Upper lobe of right lung (tissue), 1 donor: ENCODE measurements at regions not wholly inside any gene's neighbourhood (a gene's known extent, or its start where the extent isn't known, plus 50 kb on each side); places are given as distances from the start of the nearest gene placed in this dataset.

ENCODE experiments used
- ATAC-seq: fragments of 200-7000 bp; cut with Tn5 transposase; one replicate; pipeline ENCODE4 v1.9.1; 2020; ENCODE audit warnings: mild to moderate bottlenecking, moderate library complexity
- DNase-seq: peaks from one replicate; pipeline ENCODE4 v3.0.0-alpha.2; 2020
- H3K27ac ChIP-seq: fragments of 200-600 bp; one replicate; pipeline ENCODE4 v1.8.0; 2022
- H3K27me3 ChIP-seq: fragments of 200-600 bp; one replicate; pipeline ENCODE4 v1.8.0; 2022; ENCODE audit warnings: mild to moderate bottlenecking
- H3K36me3 ChIP-seq: fragments of 200-600 bp; one replicate; pipeline ENCODE4 v1.8.0; 2022
- H3K4me1 ChIP-seq: fragments of 200-600 bp; one replicate; pipeline ENCODE4 v1.8.0; 2022
- H3K4me3 ChIP-seq: fragments of 200-600 bp; one replicate; pipeline ENCODE4 v1.8.0; 2022; ENCODE audit warnings: mild to moderate bottlenecking
- H3K9me3 ChIP-seq: fragments of 200-600 bp; one replicate; pipeline ENCODE4 v1.8.0; 2022
- intact Hi-C: fragments of 100-400 bp; cut with DNase I; formaldehyde crosslinking; loops from one replicate; pipeline ENCODE4 v1.11.0; 2022
- TF ChIP-seq, protein P1 (sequence below): fragments of 200-600 bp; IDR thresholded peaks from one replicate; pipeline ENCODE4 v1.8.0; 2022; ENCODE audit warnings: antibody characterized with exemption
- donor health status: DM: no; HTN: yes; CAD: no; lungs with severe emphysema.

DNA sequence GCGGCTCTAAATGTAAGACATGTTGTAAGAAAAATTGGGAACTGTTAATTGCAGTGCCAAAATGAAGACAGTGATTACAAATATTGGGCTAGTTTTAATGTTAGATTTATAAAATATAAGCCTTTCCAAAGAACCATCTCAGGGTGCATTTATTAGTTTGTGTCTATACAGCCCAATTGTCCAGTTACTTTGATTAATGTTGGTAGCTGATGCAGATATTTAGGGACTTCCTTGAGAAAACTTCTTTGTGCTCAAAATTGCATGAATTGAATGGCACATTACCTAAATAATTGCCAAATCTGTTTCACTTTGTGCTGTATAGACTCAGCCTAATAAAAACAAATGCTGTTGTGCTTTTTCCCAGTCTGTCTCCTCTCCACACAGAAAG lies 83.7 kb downstream of the DAD1 start:
- TF ChIP-seq, protein P1, sequence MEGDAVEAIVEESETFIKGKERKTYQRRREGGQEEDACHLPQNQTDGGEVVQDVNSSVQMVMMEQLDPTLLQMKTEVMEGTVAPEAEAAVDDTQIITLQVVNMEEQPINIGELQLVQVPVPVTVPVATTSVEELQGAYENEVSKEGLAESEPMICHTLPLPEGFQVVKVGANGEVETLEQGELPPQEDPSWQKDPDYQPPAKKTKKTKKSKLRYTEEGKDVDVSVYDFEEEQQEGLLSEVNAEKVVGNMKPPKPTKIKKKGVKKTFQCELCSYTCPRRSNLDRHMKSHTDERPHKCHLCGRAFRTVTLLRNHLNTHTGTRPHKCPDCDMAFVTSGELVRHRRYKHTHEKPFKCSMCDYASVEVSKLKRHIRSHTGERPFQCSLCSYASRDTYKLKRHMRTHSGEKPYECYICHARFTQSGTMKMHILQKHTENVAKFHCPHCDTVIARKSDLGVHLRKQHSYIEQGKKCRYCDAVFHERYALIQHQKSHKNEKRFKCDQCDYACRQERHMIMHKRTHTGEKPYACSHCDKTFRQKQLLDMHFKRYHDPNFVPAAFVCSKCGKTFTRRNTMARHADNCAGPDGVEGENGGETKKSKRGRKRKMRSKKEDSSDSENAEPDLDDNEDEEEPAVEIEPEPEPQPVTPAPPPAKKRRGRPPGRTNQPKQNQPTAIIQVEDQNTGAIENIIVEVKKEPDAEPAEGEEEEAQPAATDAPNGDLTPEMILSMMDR = no peak
- Histone ChIP-seq H3K4me1 (no peaks in the 10 kb centered on the region), H3K27ac (no peak overlapping the region), H3K36me3 (no peaks in the 10 kb centered on the region), H3K4me3 (no peak overlapping the region), H3K27me3 (no peaks in the 10 kb centered on the region), H3K9me3 (no peaks in the 10 kb centered on the region)
- ATAC-seq = no peak
- intact Hi-C loops = no loop called here
- DNase-seq = no peak

DNA sequence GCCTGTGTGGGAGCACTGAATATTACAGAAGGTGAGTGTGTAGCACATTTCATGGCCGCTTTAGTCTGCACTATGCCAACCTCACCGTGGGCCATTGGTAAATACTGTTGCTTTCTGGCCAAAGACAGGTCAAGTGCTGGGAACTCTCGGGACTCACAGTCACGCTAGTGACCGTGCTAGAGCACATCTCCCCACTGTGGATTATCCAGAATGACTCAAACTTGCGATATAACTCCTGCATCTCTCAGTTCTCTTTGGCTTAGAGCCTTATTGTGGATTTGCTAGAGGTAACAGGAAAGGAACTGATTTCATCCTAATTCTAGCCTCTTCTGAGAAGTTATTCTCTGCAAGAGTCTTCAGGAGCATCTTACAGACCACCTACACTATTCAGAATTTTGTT lies 86.5 kb downstream of the DAD1 start:
- Histone ChIP-seq H3K4me1 (no peaks in the 10 kb centered on the region), H3K4me3 (no peak overlapping the region), H3K9me3 (no peaks in the 10 kb centered on the region), H3K36me3 (no peaks in the 10 kb centered on the region), H3K27ac (no peak overlapping the region), H3K27me3 (no peaks in the 10 kb centered on the region)
- DNase-seq (no peak), ATAC-seq (no peak)
- intact Hi-C loops = no loop called here
- TF ChIP-seq, protein P1 = no peak

DNA sequence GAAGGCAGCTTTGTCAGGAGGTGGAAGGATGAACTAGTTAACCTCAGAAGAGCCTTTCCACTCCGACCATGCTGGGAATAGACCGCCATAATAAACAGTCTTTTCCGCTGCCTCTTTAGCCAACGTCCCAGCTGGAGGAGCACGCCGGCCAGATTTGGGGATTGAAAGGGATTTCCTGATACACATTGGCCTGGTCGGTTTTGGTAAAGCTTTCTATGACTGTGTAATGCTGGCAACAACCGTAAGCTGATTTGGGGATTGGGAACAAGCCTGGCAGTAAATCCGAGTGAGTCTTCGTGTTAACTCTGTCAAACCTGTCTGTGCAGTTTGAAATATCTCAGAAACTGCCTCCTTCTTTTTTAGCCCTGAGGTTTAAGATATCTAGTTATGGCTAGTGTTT lies 87.0 kb downstream of the DAD1 start:
- Histone ChIP-seq H3K4me3 (no peak overlapping the region), H3K4me1 (no peaks in the 10 kb centered on the region), H3K36me3 (no peaks in the 10 kb centered on the region), H3K9me3 (no peaks in the 10 kb centered on the region), H3K27me3 (no peaks in the 10 kb centered on the region), H3K27ac (no peak overlapping the region)
- DNase-seq (no peak), ATAC-seq (no peak)
- intact Hi-C loops = no loop called here
- TF ChIP-seq, protein P1 = no peak

DNA sequence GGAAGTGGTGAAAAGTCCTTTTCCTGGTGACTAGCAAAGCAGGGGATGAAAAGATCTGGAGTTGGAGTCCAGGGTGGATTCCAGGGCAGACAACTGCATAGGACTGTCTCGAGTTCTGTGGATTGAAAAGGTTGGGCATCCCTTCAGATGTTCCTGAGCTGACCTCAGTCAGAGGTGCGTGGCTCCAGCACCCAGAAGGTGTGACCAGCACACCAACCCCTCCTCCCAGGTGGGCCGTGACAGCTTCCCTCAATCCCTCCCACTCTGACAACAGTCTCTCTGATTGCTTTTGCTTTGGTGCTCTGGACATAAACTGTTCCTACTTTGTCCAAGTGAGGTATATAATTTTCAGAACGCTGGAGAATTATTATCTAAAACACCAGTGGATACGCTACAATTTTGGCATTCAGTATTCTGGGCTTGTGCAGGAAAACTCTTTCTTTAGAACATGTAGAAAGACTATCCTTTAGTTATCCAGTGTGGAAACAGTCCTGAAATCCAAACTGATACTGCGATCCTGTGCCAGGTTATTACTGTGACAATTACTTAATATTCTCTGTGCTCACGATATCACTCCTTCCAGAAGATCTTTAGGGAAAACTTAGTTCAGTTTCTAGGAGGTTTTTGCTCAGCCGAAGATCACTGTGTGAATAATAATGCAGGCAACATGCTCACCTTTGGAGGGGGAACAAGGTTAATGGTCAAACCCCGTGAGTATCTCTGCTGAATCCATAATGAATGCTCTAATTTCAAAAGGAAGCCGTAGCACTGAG lies 87.9 kb downstream of the DAD1 start:
- intact Hi-C loops = no loop called here
- Histone ChIP-seq H3K9me3 (no peaks in the 10 kb centered on the region), H3K27me3 (no peaks in the 10 kb centered on the region), H3K27ac (no peak overlapping the region), H3K4me1 (no peaks in the 10 kb centered on the region), H3K36me3 (no peaks in the 10 kb centered on the region), H3K4me3 (no peak overlapping the region)
- ATAC-seq = no peak
- TF ChIP-seq, protein P1 = no peak
- no peak for DNase-seq

DNA sequence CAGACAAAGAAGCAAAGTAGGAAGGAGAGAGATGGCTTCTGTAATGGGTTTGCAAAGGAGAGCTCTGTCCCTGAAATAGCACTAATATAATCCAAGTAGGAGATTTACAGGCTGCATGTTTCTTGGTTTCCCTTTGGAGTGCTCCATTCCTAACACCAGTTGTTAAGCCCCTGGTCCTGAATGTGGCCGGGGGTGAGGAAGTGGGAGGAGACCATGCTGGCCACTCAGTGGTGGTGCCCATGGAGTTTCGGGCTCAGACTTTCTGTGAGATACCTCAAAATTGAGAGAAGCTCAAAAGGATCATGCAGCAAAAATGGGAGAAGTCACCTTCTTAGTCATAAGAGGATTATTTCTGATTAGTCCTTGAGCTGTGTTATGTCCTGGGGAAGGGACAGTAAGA lies 88.5 kb downstream of the DAD1 start:
- H3K27me3 ChIP-seq = no peaks in the 10 kb centered on the region
- H3K4me3 ChIP-seq = no peak overlapping the region
- no peaks in the 10 kb centered on the region for H3K4me1 ChIP-seq
- TF ChIP-seq, protein P1 = no peak
- H3K36me3 ChIP-seq = no peaks in the 10 kb centered on the region
- intact Hi-C loops = no loop called here
- ATAC-seq = no peak
- H3K27ac ChIP-seq = no peak overlapping the region
- H3K9me3 ChIP-seq = no peaks in the 10 kb centered on the region
- no peak for DNase-seq

DNA sequence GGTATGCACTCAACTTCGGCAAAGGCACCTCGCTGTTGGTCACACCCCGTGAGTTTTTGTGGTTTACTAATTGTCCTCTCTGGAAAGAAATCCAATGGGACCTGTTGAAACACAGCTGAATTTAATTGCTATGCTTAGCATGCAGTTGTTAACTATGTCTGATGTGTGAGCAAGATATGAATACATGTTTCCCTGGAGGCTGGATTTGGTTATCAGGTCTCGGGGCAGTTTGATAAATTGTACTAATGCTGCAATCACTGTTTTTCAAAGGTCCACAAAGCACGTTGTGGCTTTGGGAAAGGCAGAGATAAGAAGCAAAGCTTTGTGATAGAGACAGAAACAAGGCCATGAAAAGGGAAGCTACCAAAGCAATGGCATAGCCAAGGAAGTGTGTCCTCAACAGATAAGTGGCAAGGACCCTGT lies 91.3 kb downstream of the DAD1 start:
- Histone ChIP-seq H3K4me1 (no peaks in the 10 kb centered on the region), H3K27me3 (no peaks in the 10 kb centered on the region), H3K4me3 (no peak overlapping the region), H3K36me3 (no peaks in the 10 kb centered on the region), H3K9me3 (no peaks in the 10 kb centered on the region), H3K27ac (no peak overlapping the region)
- TF ChIP-seq, protein P1 = no peak
- DNase-seq (no peak), ATAC-seq (no peak)
- intact Hi-C loops = no loop called here
